ENCODE measurements at regions not wholly inside any gene's neighbourhood (a gene's known extent, or its start where the extent isn't known, plus 50 kb on each side); places are given as distances from the start of the nearest gene placed in this dataset.
"Not testable (repeated sequence)": the region's sequence is repeated elsewhere in the genome, so short reads cannot be mapped to it uniquely, and the experiment has no call there.

GRCh38 chr6:48638796-48639195 lies 527.8 kb upstream of the PTCHD4 start:
- not testable (repeated sequence) for TF ChIP-seq POLR2A (IDR thresholded peaks at IDR 0.05; ENCODE audit: low read depth); CTCF (IDR thresholded peaks at IDR 0.05); POLR2AphosphoS5 (IDR thresholded peaks at IDR 0.05); EP300 (IDR thresholded peaks at IDR 0.05)

All from esophagus muscularis mucosa (tissue), 4 donors.